ENCODE measurements at regions not wholly inside any gene's neighbourhood (a gene's known extent, or its start where the extent isn't known, plus 50 kb on each side); places are given as distances from the start of the nearest gene placed in this dataset.

DNA sequence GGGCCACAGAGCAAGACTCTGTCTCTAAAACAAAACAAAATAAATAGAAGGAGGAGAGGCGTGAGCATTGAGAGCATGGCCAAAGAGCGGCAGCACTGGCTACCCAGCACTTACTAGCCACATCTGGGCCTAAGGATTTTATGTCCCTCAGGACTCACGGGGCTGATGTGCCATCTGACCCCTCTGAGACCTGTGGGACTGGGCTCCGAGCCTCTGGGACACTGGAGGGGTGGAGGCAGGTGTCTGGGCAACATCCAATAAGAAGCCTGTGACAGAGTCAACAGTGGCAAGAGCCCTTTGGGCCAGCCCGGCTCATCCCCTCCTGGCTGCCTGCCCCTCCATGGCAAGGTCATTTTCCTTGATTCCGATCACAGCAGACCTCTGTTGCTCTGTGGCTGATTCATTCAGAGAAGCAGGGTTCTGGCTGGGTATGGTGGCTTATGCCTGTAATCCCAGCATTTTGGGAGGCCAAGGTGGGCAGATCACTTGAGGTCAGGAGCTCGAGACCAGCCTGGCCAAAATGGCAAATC, 60.7 kb downstream of the RRM2 start:
- ChIA-PET POLR2A (no interaction called here), CTCF (interaction anchor here (1.3 kb wide), 2 partner anchors 15 to 252 kb away, joined by 3 read pairs; no protein-coding TSS in a partner anchor)
- H3K4me3 ChIP-seq (ENCODE audit: low read depth, low read length) = no peak overlapping the region

DNA sequence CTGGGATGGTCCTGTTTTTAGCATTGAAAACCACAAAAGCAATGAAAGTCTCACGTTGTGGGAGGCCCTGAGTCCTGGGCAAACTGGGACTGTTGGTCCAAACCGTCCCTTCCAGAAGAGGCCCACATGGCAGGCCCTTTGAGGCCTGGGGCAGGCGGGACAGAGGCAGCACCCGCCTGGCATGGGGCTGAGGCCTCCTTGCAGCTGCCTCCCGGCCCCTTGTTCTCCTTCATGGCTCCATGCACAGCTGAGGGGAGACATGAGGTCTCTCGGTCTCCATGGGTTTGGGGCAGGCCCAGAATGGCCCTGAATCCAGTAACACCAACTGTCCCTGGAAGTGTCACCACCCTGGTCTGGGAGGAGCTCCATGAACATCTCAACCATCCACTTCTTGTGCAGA, 61.9 kb downstream of the RRM2 start:
- no peak for DNase-seq (ENCODE audit: low read depth, low spot score)
- TF ChIP-seq, protein P1, sequence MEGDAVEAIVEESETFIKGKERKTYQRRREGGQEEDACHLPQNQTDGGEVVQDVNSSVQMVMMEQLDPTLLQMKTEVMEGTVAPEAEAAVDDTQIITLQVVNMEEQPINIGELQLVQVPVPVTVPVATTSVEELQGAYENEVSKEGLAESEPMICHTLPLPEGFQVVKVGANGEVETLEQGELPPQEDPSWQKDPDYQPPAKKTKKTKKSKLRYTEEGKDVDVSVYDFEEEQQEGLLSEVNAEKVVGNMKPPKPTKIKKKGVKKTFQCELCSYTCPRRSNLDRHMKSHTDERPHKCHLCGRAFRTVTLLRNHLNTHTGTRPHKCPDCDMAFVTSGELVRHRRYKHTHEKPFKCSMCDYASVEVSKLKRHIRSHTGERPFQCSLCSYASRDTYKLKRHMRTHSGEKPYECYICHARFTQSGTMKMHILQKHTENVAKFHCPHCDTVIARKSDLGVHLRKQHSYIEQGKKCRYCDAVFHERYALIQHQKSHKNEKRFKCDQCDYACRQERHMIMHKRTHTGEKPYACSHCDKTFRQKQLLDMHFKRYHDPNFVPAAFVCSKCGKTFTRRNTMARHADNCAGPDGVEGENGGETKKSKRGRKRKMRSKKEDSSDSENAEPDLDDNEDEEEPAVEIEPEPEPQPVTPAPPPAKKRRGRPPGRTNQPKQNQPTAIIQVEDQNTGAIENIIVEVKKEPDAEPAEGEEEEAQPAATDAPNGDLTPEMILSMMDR (IDR thresholded peaks at IDR 0.05; ENCODE audit: insufficient read depth, low read length, missing control alignments) = no peak
- ChIA-PET CTCF (interaction anchor here (1.0 to 1.3 kb wide), 3 partner anchors 14 to 250 kb away, joined by 3 to 6 read pairs (median 3); no protein-coding TSS in a partner anchor), POLR2A (no interaction called here)
- no peak overlapping the region for H3K4me3 ChIP-seq (ENCODE audit: low read depth, low read length)

More for the DNA sequence above, 60.7 kb downstream of the RRM2 start:
- no peak for DNase-seq (ENCODE audit: low read depth, low spot score)
- TF ChIP-seq, protein P1 (IDR thresholded peaks at IDR 0.05; ENCODE audit: insufficient read depth, low read length, missing control alignments) = no peak

DNA sequence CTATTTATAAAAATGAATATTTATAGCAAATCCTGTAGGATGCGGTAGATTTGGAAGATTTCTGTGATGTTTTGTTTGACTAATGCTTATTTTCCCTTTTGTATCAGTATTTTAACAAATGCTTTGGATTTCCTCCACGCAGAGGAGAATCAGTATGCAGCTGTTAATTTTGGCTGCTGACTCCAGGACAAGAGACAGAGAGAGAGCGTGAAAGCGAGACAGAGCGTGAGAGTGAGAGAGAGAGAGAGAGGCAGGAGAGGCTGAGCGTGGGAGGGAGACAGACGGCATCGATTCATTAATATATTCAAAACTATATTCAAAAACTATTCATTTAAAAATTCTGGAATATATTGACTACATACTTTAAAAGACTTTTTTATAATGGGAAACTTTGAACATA, 62.5 kb downstream of the RRM2 start:
- TF ChIP-seq, protein P1 (IDR thresholded peaks at IDR 0.05; ENCODE audit: insufficient read depth, low read length, missing control alignments) = no peak
- CTCF ChIA-PET = interaction anchor here (1.0 to 1.3 kb wide), 2 partner anchors 60 to 250 kb away, joined by 3 to 6 read pairs; no protein-coding TSS in a partner anchor
- H3K4me3 ChIP-seq (ENCODE audit: low read depth, low read length) = no peak overlapping the region
- POLR2A ChIA-PET = interaction anchor here (0.6 kb wide), 1 partner anchor 16 kb away, joined by 3 read pairs; no protein-coding TSS in a partner anchor
- no peak for DNase-seq (ENCODE audit: low read depth, low spot score)

DNA sequence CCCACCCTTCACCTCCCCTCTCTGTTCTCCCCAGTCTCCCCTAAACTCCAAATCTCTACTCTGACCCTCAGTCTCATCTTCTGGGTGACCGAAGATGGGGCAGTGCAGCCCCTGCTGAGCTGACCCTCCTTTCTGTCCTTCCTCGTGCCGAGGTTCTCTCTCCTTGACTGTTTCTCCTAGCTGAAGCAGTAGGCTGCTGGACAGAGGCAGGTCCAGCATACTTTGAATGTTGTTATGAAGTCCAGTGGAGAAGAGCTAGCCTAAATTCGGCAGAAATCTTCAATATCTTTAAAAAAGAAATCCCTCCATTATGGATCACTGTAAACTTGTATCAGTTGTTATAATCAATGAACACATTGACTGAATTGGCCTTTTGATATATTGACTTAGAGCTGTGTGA, 63.2 kb downstream of the RRM2 start:
- TF ChIP-seq, protein P1 (IDR thresholded peaks at IDR 0.05; ENCODE audit: insufficient read depth, low read length, missing control alignments) = no peak
- no peak for DNase-seq (ENCODE audit: low read depth, low spot score)
- ChIA-PET CTCF (interaction anchor here (0.9 to 3.2 kb wide), 3 partner anchors 113 to 249 kb away, joined by 3 to 11 read pairs (median 3); no protein-coding TSS in a partner anchor), POLR2A (interaction anchor here (0.6 kb wide), 1 partner anchor 45 kb away, joined by 3 read pairs; no protein-coding TSS in a partner anchor)
- H3K4me3 ChIP-seq (ENCODE audit: low read depth, low read length) = no peak overlapping the region

DNA sequence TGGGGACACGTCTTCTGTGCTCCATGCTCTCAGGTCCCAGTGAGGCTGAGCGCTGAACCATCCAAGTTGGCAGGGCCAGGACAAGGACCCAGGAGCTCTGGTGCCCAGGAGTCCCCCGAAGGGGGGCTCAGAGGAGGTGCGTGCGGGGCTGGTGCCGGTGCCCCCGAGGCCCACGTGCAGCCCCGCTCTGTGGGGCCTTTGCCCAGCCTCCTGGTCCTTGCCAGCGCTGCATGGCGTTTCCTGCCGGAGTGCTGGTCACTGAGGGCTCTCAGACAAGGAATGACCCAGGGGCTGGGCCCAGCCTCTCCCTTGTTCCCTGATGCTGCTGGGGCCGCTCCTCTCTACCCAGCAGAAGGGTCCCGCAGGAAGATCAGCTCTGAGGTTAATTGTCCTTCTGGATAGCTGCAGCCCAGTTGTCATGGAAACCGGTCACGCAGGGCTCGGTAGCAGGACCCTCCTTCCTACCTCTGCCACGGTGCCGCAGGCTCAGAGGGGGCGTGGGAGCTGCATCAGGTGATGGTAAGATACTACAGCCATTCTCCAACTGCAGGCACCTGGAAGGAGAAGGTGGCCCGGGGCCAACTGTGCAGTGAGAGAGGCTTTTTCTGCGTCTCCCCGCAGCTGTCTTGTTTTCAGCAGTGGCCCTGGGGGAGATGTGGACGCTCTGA, 64.5 kb downstream of the RRM2 start:
- TF ChIP-seq, protein P1 (IDR thresholded peaks at IDR 0.05; ENCODE audit: insufficient read depth, low read length, missing control alignments) = no peak
- CTCF ChIA-PET = interaction anchor here (0.9 to 3.2 kb wide), 3 partner anchors 24 to 248 kb away, joined by 3 to 11 read pairs (median 3); no protein-coding TSS in a partner anchor
- no peak for DNase-seq (ENCODE audit: low read depth, low spot score)
- H3K4me3 ChIP-seq (ENCODE audit: low read depth, low read length) = no peak overlapping the region
- POLR2A ChIA-PET = no interaction called here

DNA sequence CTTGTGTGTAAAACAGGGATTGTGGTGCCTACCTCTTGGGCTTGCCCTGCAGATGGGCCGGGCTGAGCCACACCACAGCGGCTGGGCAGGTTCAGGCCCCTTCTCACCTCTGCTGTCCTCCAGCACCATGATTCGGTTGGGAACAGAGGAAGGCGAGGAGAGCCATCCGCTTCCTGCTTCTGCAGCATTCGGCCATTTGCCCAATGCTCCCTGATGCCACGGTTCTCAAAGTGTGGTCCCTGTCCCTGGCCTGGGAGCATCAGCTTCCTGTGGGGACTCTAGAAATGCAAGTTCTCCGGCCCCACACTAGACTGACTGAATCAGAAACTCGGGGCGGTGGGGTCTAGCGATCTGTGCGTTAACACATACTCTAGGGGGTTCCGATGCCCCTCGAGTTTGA, 65.1 kb downstream of the RRM2 start:
- CTCF ChIA-PET = interaction anchor here (0.9 to 3.2 kb wide), 2 partner anchors 25 to 221 kb away, joined by 3 to 11 read pairs; no protein-coding TSS in a partner anchor
- POLR2A ChIA-PET = no interaction called here
- no peak for DNase-seq (ENCODE audit: low read depth, low spot score)
- TF ChIP-seq, protein P1 (IDR thresholded peaks at IDR 0.05; ENCODE audit: insufficient read depth, low read length, missing control alignments) = no peak
- H3K4me3 ChIP-seq (ENCODE audit: low read depth, low read length) = no peak overlapping the region
